ENCODE measurements at regions not wholly inside any gene's neighbourhood (a gene's known extent, or its start where the extent isn't known, plus 50 kb on each side); places are given as distances from the start of the nearest gene placed in this dataset.
"Not testable (repeated sequence)": the region's sequence is repeated elsewhere in the genome, so short reads cannot be mapped to it uniquely, and the experiment has no call there.

- DNase-seq = no peak
Observed at GRCh38 chr4:12580787-12581186, 903.4 kb downstream of the RAB28 start.

DNA sequence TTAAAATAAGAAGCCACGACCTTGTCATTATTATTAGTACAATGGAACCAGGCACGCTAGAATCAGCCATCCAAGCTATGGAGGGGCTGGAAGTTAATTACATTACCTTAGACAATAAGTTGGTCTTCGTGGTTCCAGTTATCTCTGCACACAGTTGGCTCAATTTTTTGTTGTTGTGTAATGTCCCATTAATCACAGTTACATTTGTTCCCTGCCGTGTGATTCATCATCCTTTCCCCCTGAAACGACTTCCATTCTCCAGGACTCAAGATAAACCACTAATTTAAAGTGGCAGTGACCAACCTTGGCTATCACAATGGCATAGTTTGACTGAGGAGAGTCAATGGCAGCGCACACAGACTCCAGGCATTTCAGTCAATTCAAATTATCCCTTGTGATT, 905.0 kb downstream of the RAB28 start:
- DNase-seq = no peak

GRCh38 chr4:12576409-12576808, 907.7 kb downstream of the RAB28 start:
- no peak for DNase-seq

- no peak for DNase-seq
Observed at GRCh38 chr4:12573716-12574115, 910.4 kb downstream of the RAB28 start.

GRCh38 chr4:12562476-12563140, 921.5 kb downstream of the RAB28 start:
- no peak for DNase-seq

- DNase-seq = no peak
Observed at GRCh38 chr4:12562021-12562420, 922.1 kb downstream of the RAB28 start.

GRCh38 chr4:12555011-12555410, 929.1 kb downstream of the RAB28 start:
- no peak for DNase-seq

DNA sequence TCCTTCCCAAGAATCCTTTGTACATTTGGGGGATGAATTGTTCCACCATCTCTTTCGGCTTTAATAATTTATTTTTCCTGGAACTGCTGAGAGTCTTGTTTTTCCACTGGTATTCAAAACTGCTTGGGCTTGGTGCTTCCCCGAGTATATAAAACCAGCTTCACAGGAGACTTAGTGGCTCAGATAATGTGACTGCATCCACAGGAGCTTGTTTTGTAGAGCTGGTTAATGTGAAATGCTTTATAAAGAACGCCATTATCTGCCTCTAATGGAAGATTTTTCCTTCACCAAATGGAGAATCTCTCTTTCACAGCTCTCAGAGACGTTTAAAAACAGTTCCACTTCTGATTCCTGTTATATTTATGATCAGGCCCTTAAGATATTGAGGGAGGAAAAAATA, 935.5 kb downstream of the RAB28 start:
- DNase-seq = no peak

- DNase-seq = no peak
Observed at GRCh38 chr4:12545812-12546211, 938.3 kb downstream of the RAB28 start.

GRCh38 chr4:12538162-12538561, 946.0 kb downstream of the RAB28 start:
- no peak for DNase-seq

DNA sequence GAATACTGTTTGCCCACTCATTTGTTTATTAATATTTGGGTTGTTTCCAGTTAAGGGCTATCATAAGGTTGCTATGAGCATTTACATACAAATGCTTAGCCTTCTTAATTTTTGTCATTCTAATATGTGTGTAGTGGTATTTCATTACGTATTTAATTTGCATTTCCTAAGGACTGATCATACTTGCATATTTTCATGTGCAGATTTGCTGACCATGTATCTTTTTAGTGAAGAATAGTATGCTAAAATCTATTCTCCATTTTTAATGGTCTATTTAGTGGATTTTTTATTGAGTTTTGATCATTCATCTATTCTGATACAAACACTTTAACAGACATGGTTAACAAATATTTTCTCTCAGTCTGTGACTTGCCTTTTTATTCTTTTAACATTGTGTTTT, 949.5 kb downstream of the RAB28 start:
- no peak for DNase-seq

- DNase-seq = no peak
Observed at GRCh38 chr4:12519426-12519825, 964.7 kb downstream of the RAB28 start.

GRCh38 chr4:12507868-12508481, 976.2 kb downstream of the RAB28 start:
- DNase-seq = no peak

DNA sequence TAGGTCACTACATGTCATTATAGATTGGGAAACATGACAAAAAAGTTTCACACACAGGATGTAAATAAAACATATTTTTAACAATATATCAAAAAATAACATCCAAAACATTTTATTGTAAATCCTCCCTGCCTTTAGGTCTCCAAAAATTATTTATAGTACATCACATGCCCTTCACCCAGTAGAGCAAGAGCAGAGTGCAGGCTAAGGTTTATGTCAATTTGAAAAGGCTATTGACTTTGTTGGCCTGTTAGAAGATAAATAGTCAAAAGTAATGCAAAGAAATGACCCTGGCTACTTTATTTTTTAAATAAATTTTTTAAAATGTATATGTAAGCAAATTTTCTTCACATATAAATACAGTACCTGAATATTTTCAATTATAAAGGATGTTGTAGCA, 983.7 kb downstream of the RAB28 start:
- no peak for DNase-seq

DNA sequence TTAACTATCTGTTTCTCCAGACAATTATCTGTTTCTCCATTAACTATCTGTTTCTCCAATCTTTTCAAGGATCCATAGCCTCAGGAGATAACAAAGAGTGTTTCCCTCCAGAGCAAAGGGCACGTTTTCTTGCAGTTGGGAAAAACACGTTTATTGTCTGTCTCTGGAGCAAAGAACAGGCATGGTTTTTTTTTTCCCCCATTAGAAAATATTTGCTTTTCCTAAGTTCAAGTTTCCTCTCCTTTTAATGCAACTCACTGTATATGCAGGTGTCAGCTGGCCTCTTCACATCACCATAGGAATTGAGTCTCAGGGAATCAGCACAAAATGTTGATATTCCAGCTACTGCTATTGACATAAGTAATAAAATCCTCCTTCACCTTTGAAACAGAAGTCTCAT, 984.4 kb downstream of the RAB28 start:
- no peak for DNase-seq

GRCh38 chr4:12495211-12495610, 988.9 kb downstream of the RAB28 start:
- DNase-seq = no peak

GRCh38 chr4:12492730-12493393, 991.3 kb downstream of the RAB28 start:
- DNase-seq = no peak

- no peak for DNase-seq
Observed at GRCh38 chr4:12488672-12489071, 995.5 kb downstream of the RAB28 start.

DNA sequence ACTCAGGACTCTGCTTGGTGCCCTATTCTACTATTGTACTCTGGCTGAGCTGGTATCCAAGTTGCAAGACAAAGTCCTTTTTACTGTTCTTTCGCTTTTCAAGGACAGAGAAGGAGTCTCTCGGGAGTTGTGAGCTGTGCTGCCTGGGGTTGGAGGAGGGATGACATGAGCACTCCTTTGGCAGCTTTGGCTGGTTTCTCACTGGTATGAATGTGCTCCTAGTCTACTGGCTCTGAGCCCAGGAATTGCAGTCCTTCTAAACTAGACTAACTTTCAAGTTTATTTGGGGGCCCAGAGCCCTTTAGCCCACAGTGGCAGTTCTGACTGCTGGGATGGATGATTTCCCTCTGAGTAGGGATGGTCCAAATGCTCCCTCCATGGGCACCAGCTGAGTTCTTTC, 997.1 kb downstream of the RAB28 start:
- DNase-seq = no peak

DNA sequence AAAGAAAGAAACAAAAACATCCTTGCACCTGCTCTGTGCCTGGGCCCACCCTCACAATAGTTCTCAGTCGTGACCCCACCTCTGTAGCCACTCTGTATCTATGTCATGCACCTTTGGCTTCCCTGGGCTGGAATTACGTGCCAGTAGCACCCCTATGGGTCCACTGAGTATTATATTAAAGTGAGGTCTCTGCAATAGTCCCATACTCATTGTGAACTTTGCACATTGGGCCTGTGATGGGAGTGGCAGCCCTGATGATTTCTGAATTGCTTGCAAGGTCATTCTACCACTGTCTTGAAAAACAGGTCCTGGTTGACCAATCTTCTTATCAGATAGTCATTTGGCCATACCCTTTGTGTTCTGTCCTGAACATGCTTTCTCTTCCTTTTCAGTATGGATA, 1012.1 kb downstream of the RAB28 start:
- DNase-seq = no peak

DNA sequence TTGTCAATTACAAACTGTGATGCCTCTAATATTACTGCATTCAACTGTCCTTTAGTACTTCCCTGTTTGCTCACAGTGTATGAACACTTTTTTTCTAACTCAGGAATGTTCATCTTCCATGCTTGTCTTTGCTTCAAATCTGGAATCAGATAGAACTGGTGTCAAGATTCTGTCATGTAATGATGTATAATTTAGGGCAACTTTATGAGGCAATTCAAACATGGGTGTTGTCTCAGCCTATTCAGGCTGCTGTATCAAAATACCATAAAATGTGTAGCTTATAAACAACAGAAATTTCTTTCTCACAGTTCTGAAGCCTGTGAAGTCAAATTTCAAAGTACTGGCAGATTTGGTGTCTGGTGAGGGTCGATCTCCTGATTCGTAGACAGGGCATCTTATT, 1012.9 kb downstream of the RAB28 start:
- no peak for DNase-seq

DNA sequence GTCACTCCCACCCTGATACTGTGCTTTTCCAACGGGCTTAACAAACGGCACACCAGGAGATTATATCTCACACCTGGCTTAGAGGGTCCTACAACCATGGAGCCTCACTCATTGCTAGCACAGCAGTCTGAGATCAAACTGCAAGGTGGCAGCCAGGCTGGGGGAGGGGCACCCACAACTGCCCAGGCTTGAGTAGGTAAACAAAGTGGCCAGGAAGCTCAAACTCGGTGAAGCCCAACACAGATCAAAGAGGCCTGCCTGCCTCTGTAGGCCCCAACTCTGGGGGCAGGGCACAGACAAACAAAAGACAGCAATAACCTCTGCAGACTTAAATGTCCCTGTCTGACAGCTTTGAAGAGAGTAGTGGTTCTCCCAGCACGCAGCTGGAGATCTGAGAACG, 1022.6 kb downstream of the RAB28 start:
- not testable (repeated sequence) for DNase-seq

DNA sequence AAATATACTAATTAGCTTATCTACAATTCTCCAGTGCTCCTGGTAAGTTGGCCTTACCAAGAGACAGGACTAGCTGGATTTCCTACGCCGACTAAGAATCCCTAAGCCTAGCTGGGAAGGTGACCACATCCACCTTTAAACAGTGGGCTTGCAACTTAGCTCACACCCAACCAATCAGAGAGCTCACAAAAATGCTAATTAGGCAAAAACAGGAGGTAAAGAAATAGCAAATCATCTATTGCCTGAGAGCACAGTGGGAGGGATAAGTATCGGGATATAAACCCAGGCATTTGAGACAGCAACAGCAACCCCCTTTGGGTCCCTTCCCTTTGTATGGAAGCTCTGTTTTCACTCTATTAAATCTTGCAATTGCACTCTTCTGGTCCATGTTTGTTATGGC, 1025.0 kb downstream of the RAB28 start:
- no peak for DNase-seq

DNA sequence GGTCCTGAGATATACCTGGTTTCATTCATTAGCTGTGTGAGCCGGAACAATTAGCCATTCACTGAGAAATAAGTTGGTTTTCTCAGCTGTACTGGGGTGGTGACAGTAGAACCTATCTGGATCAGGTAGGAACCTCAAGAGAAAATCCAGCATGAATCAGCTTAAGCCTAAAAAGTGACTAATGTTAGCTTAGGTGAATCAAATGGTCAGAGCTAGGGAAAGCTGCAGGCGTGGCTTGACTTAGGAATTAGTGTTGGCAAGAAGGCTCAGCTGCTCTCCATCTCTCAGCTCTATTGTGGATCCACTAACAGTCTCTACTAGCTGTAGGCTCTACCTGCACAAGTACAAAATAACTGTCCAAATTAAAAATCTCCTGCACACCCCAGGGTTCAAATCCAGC, 1025.5 kb downstream of the RAB28 start:
- no peak for DNase-seq

Measured in muscle of arm (tissue), 1 donor.